Activated B cell treated with CpG ODN at 0.5 μM for 24 hours (primary cell): ENCODE measurements at regions not wholly inside any gene's neighbourhood (a gene's known extent, or its start where the extent isn't known, plus 50 kb on each side); places are given as distances from the start of the nearest gene placed in this dataset.

Source experiments
- ATAC-seq: fragments of 200-7000 bp; cut with Tn5 transposase; one replicate; pipeline ENCODE4 v1.10.0; 2021; ENCODE audit warnings: low read depth, mild to moderate bottlenecking, moderate library complexity
- CTCF ChIA-PET: fragments of 350-600 bp; sonication (Branson Sonifier 250); formaldehyde crosslinking; loops from one replicate; lab custom pipeline; 2021; ENCODE audit warnings: antibody characterized with exemption; lab: Charles Lee
- POLR2A ChIA-PET: fragments of 350-600 bp; sonication (Branson Sonifier 250); formaldehyde crosslinking; loops from one replicate; lab custom pipeline; 2021; ENCODE audit warnings: antibody characterized with exemption; lab: Charles Lee
- DNase-seq: peaks from one replicate; pipeline ENCODE4 v3.0.0; 2022
- H3K27ac Mint-ChIP-seq: one replicate; pipeline ENCODE4 v1.8.0; 2020; ENCODE audit warnings: mixed read lengths
- H3K27me3 Mint-ChIP-seq: one replicate; pipeline ENCODE4 v1.8.0; 2021; ENCODE audit warnings: mixed read lengths
- H3K36me3 Mint-ChIP-seq: one replicate; pipeline ENCODE4 v1.8.0; 2021; ENCODE audit warnings: low read depth, mixed read lengths
- H3K4me1 Mint-ChIP-seq: one replicate; pipeline ENCODE4 v1.8.0; 2021; ENCODE audit warnings: mixed read lengths
- H3K4me3 Mint-ChIP-seq: one replicate; pipeline ENCODE4 v1.8.0; 2020; ENCODE audit warnings: mild to moderate bottlenecking, mixed read lengths
- H3K9me3 Mint-ChIP-seq: one replicate; pipeline ENCODE4 v1.8.0; 2020; ENCODE audit warnings: mixed read lengths
- CTCF ChIP-seq: fragments of 200-600 bp; IDR thresholded peaks from one replicate; pipeline ENCODE4 v1.8.0; 2022; ENCODE audit warnings: antibody characterized with exemption, mild to moderate bottlenecking
- intact Hi-C: fragments of 100-400 bp; cut with micrococcal nuclease; formaldehyde crosslinking; loops from one replicate; pipeline ENCODE4 v1.15.1; 2024

GRCh38 chr7:81607987-81608386 is 161.9 kb downstream of the HGF start:
- DNase-seq, result no peak

GRCh38 chr7:81606078-81606863 is 163.6 kb downstream of the HGF start:
- ChIA-PET CTCF (no interaction called here), POLR2A (no interaction called here)
- ATAC-seq (no peak), DNase-seq (no peak)
- no peak for TF ChIP-seq CTCF
- Mint-ChIP-seq H3K4me3 (no peak overlapping the region), H3K4me1 (no peaks in the 10 kb centered on the region), H3K27ac (no peak overlapping the region), H3K27me3 (no peaks in the 10 kb centered on the region), H3K36me3 (no peaks in the 10 kb centered on the region), H3K9me3 (no peaks in the 10 kb centered on the region)
- intact Hi-C loops, result no loop called here

More at GRCh38 chr7:81607987-81608386, 161.9 kb downstream of the HGF start:
- no peak for ATAC-seq
- TF ChIP-seq CTCF, result no peak
- H3K27me3 Mint-ChIP-seq, result no peaks in the 10 kb centered on the region
- H3K4me1 Mint-ChIP-seq, result no peaks in the 10 kb centered on the region
- POLR2A ChIA-PET, result no interaction called here
- no peaks in the 10 kb centered on the region for H3K36me3 Mint-ChIP-seq
- H3K27ac Mint-ChIP-seq, result no peak overlapping the region
- no peaks in the 10 kb centered on the region for H3K9me3 Mint-ChIP-seq
- CTCF ChIA-PET, result no interaction called here
- intact Hi-C loops, result no loop called here
- no peak overlapping the region for H3K4me3 Mint-ChIP-seq

- POLR2A ChIA-PET, result no interaction called here
- no peaks in the 10 kb centered on the region for H3K27me3 Mint-ChIP-seq
These were observed 164.4 kb downstream of the HGF start for GRCh38 chr7:81605493-81605892.

GRCh38 chr7:81604808-81605174 is 165.1 kb downstream of the HGF start:
- Mint-ChIP-seq H3K36me3 (no peaks in the 10 kb centered on the region), H3K9me3 (no peaks in the 10 kb centered on the region), H3K27me3 (no peaks in the 10 kb centered on the region), H3K27ac (no peak overlapping the region), H3K4me1 (no peaks in the 10 kb centered on the region), H3K4me3 (no peak overlapping the region)
- no peak for DNase-seq
- ATAC-seq, result no peak
- POLR2A ChIA-PET, result no interaction called here
- no peak for TF ChIP-seq CTCF
- intact Hi-C loops, result no loop called here
- CTCF ChIA-PET, result no interaction called here

More at GRCh38 chr7:81605493-81605892, 164.4 kb downstream of the HGF start:
- ATAC-seq, result no peak
- Mint-ChIP-seq H3K4me3 (no peak overlapping the region), H3K9me3 (no peaks in the 10 kb centered on the region), H3K36me3 (no peaks in the 10 kb centered on the region), H3K27ac (no peak overlapping the region), H3K4me1 (no peaks in the 10 kb centered on the region)
- CTCF ChIA-PET, result no interaction called here
- no peak for DNase-seq
- intact Hi-C loops, result no loop called here
- TF ChIP-seq CTCF, result no peak

GRCh38 chr7:81604075-81604807 is 165.6 kb downstream of the HGF start:
- ChIA-PET POLR2A (no interaction called here), CTCF (no interaction called here)
- DNase-seq (no peak), ATAC-seq (no peak)
- Mint-ChIP-seq H3K9me3 (no peaks in the 10 kb centered on the region), H3K4me1 (no peaks in the 10 kb centered on the region), H3K36me3 (no peaks in the 10 kb centered on the region), H3K27me3 (no peaks in the 10 kb centered on the region), H3K4me3 (no peak overlapping the region), H3K27ac (no peak overlapping the region)
- TF ChIP-seq CTCF, result no peak
- intact Hi-C loops, result no loop called here
